BJ (cell line): ENCODE measurements at regions not wholly inside any gene's neighbourhood (a gene's known extent, or its start where the extent isn't known, plus 50 kb on each side); places are given as distances from the start of the nearest gene placed in this dataset.

Experiments
- CTCF ChIA-PET: fragments of 350-600 bp; formaldehyde crosslinking; extraction: SDS; loops from one replicate; lab custom pipeline; 2021; ENCODE audit warnings: antibody characterized with exemption, inconsistent platforms; lab: Yijun Ruan, JAX
- POLR2A ChIA-PET: fragments of 300-600 bp; sonication (Branson Sonifier 250); formaldehyde crosslinking; extraction: SDS; loops from one replicate; lab custom pipeline; 2021; ENCODE audit warnings: antibody characterized with exemption; lab: Charles Lee
- DNase-seq: peaks from one replicate; pipeline ENCODE4 v3.0.0-alpha.2; 2011; ENCODE audit warnings: low read depth
- H3K27me3 ChIP-seq: 2 replicates; pipeline ENCODE4 v1.6.0; 2011; ENCODE audit warnings: low read length; ENCODE audit not compliant: control insufficient read depth, insufficient read depth
- H3K36me3 ChIP-seq: 2 replicates; pipeline ENCODE4 v1.5.1; 2011; ENCODE audit warnings: low read length; ENCODE audit not compliant: control insufficient read depth, insufficient read depth
- H3K4me3 ChIP-seq: 2 replicates; pipeline ENCODE4 v1.5.1; 2011; ENCODE audit warnings: low read depth, mild to moderate bottlenecking, control low read depth, low read length
- TF ChIP-seq, protein P1 (sequence below): IDR thresholded peaks from 2 replicates; pipeline ENCODE4 v1.5.1; 2011; ENCODE audit warnings: low read depth, mild to moderate bottlenecking, control low read depth, inconsistent platforms, low read length, moderate library complexity; ENCODE audit not compliant: insufficient read depth

DNA sequence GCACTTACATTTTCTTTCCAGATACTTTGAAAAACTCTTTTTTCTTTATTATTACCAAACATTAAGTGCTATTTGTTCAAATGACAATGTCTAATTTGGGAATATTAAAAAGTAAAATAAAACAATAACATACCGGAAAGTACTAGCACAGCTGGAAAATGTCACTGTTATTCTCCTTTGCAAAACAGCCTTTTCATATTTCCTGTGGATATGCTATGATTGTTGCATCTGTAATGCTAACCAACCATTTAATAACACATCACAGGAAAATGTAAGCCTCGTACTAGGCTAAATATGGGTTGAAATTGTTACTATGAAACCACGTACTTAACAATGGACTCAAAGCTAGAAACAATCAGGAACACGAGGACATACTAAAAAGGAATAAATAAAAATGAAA lies 298.1 kb downstream of the CBLN2 start:
- no peaks in the 10 kb centered on the region for H3K36me3 ChIP-seq
- ChIA-PET POLR2A (no interaction called here), CTCF (no interaction called here)
- H3K27me3 ChIP-seq = no peaks in the 10 kb centered on the region
- TF ChIP-seq, protein P1, sequence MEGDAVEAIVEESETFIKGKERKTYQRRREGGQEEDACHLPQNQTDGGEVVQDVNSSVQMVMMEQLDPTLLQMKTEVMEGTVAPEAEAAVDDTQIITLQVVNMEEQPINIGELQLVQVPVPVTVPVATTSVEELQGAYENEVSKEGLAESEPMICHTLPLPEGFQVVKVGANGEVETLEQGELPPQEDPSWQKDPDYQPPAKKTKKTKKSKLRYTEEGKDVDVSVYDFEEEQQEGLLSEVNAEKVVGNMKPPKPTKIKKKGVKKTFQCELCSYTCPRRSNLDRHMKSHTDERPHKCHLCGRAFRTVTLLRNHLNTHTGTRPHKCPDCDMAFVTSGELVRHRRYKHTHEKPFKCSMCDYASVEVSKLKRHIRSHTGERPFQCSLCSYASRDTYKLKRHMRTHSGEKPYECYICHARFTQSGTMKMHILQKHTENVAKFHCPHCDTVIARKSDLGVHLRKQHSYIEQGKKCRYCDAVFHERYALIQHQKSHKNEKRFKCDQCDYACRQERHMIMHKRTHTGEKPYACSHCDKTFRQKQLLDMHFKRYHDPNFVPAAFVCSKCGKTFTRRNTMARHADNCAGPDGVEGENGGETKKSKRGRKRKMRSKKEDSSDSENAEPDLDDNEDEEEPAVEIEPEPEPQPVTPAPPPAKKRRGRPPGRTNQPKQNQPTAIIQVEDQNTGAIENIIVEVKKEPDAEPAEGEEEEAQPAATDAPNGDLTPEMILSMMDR = no peak
- H3K4me3 ChIP-seq = no peak overlapping the region
- no peak for DNase-seq

DNA sequence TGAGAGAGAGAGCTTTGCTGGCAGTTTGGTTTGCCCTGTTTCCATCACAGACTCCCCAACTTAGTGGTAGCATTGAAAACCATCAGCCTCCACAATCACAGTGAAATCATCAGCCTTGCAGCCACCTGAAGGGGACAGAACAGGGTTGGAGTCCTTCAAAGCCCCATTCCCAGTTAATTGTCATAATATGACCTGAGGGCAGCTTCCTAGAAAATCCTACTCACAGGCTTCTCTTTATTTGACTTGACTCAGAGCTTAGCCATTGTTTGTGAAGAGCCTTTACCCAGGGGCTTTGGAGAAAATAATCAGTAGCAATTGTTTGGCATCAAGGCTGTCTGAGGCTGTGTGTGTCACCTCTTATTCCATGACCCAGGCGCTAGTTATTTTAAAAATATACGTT lies 308.7 kb downstream of the CBLN2 start:
- TF ChIP-seq, protein P1 = no peak
- Histone ChIP-seq H3K36me3 (no peaks in the 10 kb centered on the region), H3K4me3 (no peak overlapping the region), H3K27me3 (no peaks in the 10 kb centered on the region)
- ChIA-PET CTCF (no interaction called here), POLR2A (no interaction called here)
- DNase-seq = no peak

- ChIA-PET CTCF (no interaction called here), POLR2A (no interaction called here)
- Histone ChIP-seq H3K27me3 (no peaks in the 10 kb centered on the region), H3K4me3 (no peak overlapping the region), H3K36me3 (no peaks in the 10 kb centered on the region)
- TF ChIP-seq, protein P1 = no peak
- no peak for DNase-seq
Observed at GRCh38 chr18:72233106-72233505, 311.0 kb downstream of the CBLN2 start.

DNA sequence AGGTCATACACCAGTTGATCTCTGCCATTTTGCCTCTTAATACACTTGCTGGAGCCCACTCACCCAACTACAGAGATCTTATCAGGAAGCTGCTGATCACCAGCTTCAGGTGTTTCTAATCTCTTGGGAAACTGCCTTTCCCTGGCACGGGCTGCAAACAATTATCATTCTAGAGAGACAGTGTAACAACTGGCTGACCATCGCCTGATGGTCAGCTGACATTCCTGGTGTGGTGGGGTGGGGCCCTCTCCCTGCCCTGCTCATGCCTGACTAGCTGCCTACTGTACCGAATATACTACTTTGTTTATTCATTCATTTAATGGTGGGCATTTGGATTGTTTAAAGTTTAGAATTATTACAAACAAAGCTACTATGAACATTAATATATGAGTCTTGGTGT lies 311.5 kb downstream of the CBLN2 start:
- H3K36me3 ChIP-seq = no peaks in the 10 kb centered on the region
- CTCF ChIA-PET = no interaction called here
- DNase-seq = no peak
- POLR2A ChIA-PET = no interaction called here
- H3K4me3 ChIP-seq = no peak overlapping the region
- no peaks in the 10 kb centered on the region for H3K27me3 ChIP-seq
- TF ChIP-seq, protein P1 = no peak

GRCh38 chr18:72225958-72226357 lies 318.2 kb downstream of the CBLN2 start:
- H3K36me3 ChIP-seq = no peaks in the 10 kb centered on the region
- ChIA-PET CTCF (no interaction called here), POLR2A (no interaction called here)
- TF ChIP-seq, protein P1 = no peak
- H3K27me3 ChIP-seq = no peaks in the 10 kb centered on the region
- H3K4me3 ChIP-seq = no peak overlapping the region
- no peak for DNase-seq
